ENCODE measurements at regions not wholly inside any gene's neighbourhood (a gene's known extent, or its start where the extent isn't known, plus 50 kb on each side); places are given as distances from the start of the nearest gene placed in this dataset.

DNA sequence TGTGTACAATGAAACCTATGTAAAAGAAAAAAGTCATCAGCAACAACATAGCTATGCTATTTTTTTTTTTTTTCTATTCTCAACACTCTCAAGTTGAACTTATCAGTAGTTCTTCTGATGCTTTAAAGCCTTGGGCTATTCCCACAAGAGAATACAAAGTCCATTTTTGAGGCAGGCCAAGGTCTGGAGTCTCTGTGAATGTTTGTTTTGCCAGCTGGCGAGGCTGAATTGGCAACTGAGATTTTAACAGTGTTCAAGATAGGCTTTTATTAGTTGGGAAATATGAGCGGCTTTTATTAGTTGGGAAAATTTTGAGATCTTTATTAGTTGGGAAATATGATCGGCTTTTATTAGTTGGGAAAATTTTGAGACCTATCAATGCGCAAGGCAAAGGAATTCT lies 336.6 kb downstream of the SLITRK2 start:
- DNase-seq = no peak

DNA sequence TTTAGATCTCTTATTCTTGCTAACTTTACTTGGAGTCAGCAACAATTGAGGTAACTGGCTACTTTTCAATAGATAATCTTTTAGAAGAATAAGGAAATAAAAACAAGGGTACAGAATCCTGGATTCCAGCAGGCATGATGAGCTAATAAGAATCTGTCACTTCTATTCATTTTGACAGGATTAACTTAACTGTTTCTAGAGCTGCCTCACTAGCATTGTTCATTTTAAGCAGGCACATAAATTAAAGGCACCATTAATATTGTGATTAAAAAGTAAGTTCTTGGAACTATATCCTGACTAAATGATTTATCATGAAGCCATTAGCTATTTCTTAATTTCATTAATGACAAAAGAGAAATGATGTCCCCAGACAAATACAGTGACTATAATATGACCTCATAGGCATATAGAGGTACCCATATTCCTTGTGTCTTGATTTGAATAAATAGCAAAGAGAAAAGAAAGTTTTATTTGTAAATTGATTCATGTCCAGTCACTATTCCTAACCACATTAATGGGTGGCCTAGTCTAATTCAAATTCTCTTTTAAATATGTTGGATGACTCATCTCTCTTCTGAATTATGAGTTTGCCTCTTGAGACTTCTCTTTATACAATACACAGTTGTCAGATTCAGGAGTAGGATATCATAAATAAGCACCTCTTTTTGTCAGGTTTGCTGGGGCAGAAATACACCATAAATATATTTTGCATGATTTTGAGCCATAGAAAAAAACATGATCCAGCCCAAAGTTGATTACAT lies 343.0 kb downstream of the SLITRK2 start:
- no peak for DNase-seq

DNA sequence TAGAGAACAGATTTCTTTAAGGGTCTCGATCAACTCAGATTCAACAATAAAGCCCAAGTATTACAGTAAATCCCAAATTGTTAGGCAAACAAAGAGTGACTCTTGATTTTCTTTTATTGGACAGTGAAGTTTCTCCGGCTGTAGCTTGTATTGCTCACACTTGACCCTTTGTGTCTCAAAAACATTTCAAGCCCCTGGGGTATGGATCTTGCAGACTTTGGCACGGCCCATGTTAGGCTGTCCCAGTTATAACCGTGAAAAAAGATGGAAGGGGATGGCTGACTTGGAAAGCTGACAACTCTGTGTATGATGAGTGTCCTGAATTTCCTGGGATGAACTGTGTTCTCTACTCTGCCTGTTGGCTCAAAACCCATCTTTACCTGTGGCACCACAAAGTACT lies 356.1 kb downstream of the SLITRK2 start:
- DNase-seq = no peak

DNA sequence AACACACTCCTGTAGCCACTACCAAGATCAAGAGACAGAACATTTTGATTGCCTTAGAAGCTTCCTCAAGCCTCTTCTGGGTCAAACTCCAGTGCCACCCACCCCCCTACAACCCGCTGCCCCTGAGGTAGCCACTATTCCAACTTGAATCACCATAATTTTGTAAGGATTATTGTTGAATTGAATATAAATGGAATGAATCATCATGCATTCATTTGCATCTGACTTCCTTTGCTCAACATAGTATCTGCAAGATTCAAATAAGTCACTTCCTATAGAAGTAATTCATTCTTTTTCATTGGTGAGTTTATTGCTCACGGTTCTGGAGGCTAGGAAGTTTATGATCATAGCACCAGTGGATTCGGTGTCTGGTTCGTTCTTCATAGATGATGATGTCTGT lies 364.2 kb downstream of the SLITRK2 start:
- DNase-seq = no peak

DNA sequence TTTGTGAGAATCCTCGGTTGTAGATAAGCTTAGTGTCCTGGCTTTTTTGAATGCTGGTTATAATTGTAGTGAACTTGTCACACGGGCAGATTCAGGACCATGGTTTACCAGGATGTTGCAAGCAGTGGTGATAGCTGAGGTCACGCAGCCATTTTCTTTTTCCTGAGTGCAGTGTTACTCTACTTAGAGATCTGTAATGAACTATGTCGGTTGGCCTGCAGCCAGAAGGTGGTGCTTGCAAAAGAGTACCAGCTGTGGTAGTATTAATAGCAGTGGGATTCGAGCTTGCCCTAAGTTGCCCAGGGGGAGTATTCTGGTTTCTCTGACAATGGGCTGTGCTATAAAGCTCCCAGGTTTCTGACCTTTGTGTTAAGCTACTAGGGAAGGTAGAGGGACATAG lies 368.9 kb downstream of the SLITRK2 start:
- no peak for DNase-seq

DNA sequence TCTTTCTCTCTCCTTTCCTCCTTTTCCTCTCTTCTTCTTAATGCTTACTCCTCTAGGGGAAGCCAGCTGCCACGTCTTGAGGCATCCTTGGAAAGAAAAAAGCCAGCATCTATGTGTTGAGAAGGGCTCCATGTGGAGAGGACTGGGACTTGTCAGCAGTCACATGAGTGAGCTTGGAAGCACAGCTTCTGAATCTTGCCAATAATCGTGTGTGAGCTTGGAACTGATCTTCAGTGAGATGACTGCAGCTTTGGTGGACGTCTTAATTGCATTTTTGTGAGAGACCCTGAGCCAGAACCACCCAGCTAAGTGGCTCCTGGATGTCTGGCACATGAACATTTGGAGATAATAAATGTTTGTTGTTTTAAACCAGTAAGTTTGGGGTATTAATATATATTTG lies 371.7 kb downstream of the SLITRK2 start:
- no peak for DNase-seq

DNA sequence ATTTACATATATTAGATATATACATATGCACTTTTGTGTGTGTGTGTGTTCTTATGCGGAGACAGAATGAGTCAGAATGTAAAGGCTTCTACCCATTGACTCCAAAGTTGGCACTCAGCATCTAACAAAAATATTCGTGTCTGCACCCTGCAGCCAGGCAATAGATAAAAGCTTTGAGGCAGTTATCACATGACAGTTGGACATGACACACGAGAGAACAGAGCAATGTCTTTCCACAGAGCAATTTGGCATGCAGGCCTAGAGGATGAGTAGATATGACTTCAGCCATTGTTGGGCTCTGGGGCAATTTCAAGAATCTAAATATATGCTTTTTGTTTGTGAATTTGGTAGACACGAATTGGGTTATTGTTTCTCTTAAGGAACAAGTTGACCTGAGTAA lies 391.2 kb downstream of the SLITRK2 start:
- DNase-seq = no peak

DNA sequence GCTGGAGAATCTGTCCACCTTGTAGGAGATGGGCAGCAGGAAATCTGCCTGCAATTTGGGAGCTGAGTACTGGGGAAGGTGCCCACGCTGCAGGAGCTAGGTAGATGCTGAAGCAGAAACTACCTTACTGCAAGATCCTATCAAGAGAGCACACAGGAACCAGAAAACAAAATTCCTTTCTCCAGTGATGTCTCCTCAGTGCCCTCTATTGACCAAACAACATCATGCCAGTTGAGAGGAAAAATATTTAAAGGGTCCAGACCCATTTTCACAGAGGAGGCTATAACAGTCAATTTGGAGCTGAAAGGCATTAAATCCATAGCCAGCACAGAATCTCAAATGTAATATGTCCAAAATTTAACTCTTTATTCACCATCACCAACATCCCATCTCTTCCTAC lies 406.8 kb downstream of the SLITRK2 start:
- DNase-seq = no peak

DNA sequence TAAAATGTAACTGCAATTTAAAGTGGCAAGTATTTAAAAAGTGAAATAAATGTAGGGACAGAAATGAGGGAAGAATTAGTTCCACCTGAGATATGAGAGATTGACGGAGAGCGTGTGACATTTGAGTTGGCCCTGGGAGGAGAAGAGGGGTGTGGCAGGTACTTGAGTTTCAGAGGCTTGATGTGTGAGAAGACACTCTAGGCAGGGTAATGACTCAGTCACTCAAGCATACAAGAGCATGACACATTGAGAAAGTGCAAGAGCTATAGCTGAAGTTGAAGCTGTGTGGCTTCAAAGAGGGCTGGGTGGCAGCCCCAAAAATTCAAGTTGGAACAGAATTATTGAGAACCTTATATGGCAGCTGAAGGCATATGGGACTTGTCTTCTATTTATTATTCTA lies 420.5 kb downstream of the SLITRK2 start:
- no peak for DNase-seq

DNA sequence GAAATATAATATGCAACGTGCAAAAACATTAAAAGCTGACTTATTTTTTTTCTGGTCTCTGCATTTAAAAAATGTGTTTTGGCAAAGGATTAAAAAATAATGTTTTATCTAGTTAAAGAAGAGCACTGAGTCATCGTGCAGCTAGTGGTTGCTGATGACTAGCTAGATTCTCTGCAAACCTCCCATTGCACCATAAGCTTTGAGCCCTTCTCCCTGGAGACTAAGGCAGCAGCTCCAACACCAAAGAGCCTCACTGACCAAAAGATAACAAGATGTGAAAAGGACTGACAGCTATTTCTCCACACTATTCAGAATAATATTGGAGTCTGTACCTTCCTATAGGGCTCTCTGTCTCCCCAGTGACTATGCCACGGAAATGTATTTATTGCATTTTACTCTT lies 424.3 kb downstream of the SLITRK2 start:
- DNase-seq = no peak

DNA sequence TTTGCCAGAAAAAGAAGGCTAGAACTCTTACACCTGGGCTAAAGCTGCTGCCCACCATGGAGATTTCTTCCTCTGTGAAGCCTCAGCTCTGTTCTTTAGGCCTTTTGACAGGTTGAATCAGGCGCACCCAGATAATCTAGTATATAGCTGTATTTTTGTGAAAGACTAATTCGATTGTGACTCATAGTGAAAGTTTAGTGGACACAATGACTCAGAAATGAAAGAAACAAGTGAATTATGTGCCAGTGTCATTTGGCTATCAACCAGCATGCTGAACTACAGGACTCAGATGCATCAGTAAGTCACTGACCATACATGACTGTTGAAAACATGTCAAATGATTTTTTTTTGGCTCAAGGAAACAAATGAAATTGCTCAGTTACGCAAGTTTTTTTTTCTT lies 425.4 kb downstream of the SLITRK2 start:
- no peak for DNase-seq

DNA sequence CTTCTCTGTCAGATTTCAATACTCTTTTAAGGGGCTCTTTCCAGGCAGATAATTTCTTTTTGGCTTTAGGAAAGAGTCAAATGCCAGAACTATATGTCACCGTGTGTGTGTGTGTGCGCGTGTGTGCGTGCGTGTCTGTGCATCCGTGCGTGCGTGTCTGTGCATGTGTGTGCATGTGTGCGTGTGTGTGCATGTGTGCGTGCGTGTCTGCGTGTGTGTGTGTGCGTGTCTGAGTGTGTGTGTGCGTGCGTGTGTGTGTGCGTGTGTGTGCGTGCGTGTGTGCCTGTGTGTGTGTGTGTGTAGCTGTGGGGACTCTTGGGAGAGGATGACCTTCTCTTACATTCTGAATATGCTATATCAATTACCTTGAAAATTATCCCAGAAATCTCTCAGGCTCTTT lies 441.6 kb downstream of the SLITRK2 start:
- no peak for DNase-seq

DNA sequence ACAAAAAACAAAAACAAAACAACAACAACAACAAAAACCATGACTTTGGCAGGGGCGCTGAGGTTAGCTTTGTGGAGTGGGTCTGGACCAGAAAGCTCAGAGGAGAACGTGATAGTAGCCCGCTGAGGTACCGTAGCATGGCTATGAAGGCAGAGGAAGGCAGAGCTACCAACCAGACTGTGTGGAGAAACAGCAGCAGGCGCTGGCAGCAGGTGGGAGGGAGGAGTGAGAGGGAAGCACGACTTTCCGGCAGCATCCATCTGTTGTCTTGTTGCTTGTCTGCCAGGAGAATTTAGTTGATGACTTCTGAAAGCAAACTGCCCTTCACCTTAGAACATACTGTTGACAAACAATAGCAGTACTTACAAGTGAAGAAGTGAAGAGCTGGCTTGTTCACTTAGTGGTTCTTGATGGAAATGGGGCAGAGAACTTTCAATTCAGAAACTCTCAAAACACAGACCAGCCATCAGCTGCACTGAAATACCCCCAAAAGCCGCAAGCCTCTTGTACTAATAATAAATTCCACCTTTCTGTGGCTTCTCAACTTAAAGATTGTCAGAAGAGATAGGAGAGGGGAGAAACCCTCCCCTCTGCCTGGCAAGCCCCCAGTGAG lies 447.2 kb downstream of the SLITRK2 start:
- DNase-seq = peak; percentile 9

DNA sequence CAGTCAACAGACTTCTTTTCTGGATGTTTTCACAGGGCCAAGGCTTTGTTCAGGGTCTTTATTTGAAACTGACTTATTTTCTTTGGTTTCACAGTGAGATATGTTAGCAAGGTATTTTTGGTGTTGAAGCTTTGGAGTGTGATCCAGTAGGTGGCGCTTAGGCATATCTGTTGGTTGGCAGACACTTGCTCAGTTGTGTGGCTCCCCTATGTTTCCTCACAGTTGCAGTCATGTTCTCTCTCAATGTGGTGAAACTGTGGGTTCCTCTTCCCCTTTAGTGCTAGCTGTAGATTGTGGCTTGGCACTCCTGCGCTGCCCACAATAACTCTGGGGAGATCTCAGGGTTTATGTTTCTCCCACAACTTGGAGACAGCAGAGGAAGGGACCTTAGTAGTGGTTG lies 460.8 kb downstream of the SLITRK2 start:
- DNase-seq = no peak
